ENCODE measurements at regions not wholly inside any gene's neighbourhood (a gene's known extent, or its start where the extent isn't known, plus 50 kb on each side); places are given as distances from the start of the nearest gene placed in this dataset.
"Not testable (repeated sequence)": the region's sequence is repeated elsewhere in the genome, so short reads cannot be mapped to it uniquely, and the experiment has no call there.

DNA sequence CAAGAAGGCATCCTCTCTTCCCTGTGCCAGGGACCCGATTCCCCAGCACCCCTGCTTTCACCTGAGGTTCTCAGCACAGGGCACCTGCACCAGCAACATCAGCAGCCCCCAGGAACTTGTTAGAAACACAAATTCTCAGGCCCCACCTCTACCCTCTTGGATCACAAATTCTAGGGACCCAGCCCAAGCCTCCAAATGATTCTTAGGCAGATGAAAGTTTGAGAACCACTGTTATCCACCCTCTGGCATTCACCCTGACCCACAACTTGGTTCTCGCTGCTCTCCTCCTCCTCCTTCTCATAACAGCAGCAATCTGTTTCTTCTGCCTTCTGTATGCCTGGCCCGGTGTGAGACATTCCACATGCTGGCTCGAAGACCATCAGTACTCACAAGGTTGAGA, 60.3 kb upstream of the HIVEP3 start:
- DNase-seq, result no peak

DNA sequence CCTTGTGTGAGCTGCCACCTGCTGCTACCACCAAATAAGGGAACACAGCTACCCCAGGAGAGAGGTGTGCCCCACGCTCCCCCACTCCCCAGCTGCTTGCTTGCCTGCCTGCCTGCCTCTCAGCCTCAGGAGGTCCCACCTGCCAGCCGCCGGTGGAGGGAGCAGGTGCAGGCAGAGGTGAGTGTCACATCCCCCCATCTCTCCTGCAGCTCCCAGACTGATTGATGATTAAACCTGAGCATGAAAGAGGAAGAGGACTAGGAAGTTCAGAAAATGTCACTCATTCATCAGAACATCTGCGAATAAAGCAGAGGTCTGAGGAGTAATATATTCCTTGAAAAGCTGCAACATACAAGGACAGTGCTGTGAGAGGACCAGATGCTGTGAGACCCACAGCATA, 58.6 kb upstream of the HIVEP3 start:
- DNase-seq, result peak; percentile 87

DNA sequence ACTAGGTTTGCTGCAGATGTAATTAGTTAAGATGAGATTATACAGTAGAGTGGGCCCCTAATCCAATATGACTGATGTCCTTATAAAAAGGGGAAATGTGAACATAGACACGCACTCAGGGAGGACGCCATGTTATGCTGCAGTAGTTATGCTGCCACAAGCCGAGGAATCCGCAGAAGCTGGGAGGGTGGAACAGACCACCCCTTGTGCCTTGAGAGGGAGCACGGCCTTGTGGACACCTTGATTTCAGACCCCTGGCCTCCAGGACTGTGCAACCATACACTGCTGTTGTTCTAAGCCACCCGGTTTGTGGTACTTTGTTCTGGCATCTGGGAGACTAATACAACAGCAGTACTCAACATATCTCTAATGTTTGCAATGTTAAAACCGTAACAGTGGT, 57.9 kb upstream of the HIVEP3 start:
- no peak for DNase-seq

DNA sequence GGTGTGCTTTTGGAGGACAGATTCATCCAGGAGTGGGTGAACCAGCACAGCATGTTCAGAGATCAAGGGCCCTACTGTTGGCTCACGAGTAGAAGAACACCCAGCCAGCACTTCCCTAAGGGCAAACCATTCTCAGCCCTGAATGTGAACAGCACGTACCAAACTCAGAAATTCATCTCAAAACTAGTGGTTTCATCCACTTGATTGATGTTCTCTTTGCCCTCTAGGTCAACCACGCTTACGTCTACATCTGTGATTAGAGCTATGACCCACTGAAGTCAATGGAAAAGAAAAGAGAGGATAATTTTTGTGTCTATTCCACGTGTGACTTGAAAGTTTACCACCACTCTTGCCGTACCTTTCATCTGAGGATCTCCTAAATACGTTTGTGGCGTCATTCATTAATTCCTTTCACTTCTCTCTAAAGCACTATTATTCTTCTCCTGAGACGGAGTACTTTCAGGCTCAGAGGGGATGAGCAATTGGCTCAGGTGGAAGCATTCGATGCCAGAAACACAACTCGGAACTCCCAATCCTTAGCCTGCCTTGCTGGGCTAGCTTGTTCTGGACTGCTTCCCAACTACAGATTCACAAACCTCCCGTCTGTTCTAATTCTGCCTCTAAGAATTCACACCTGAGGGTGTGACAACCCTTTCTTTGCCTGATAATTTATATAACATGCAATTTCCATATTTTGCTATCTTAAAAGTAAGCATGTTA, 57.3 kb upstream of the HIVEP3 start:
- DNase-seq, result no peak

GRCh38 chr1:41975121-41975520, 56.4 kb upstream of the HIVEP3 start:
- no peak for DNase-seq

- DNase-seq, result not testable (repeated sequence)
These were observed 49.8 kb upstream of the HIVEP3 start for GRCh38 chr1:41968557-41968956.

Measured in NCI-H1105 (cell line).